ENCODE measurements at regions not wholly inside any gene's neighbourhood (a gene's known extent, or its start where the extent isn't known, plus 50 kb on each side); places are given as distances from the start of the nearest gene placed in this dataset.

GRCh38 chr12:19951664-19952063 lies 416.7 kb upstream of the PDE3A start:
- DNase-seq (ENCODE audit: low spot score): no peak

- DNase-seq (ENCODE audit: low spot score): no peak
Measured at GRCh38 chr12:19953734-19954133, 414.6 kb upstream of the PDE3A start.

- no peak for DNase-seq (ENCODE audit: low spot score)
Measured at GRCh38 chr12:19954163-19954562, 414.2 kb upstream of the PDE3A start.

- DNase-seq (ENCODE audit: low spot score): no peak
Measured at GRCh38 chr12:19957308-19958125, 410.8 kb upstream of the PDE3A start.

- no peak for DNase-seq (ENCODE audit: low spot score)
Measured at GRCh38 chr12:19958389-19958788, 409.9 kb upstream of the PDE3A start.

GRCh38 chr12:19959353-19959752 lies 409.0 kb upstream of the PDE3A start:
- DNase-seq (ENCODE audit: low spot score): no peak

- no peak for DNase-seq (ENCODE audit: low spot score)
Measured at GRCh38 chr12:19960527-19960926, 407.8 kb upstream of the PDE3A start.

- no peak for DNase-seq (ENCODE audit: low spot score)
Measured at GRCh38 chr12:19962192-19962591, 406.1 kb upstream of the PDE3A start.

- DNase-seq (ENCODE audit: low spot score): no peak
Measured at GRCh38 chr12:19963972-19964371, 404.4 kb upstream of the PDE3A start.

- no peak for DNase-seq (ENCODE audit: low spot score)
Measured at GRCh38 chr12:19964549-19964948, 403.8 kb upstream of the PDE3A start.

GRCh38 chr12:19965196-19966038 lies 402.9 kb upstream of the PDE3A start:
- DNase-seq (ENCODE audit: low spot score): no peak

- no peak for DNase-seq (ENCODE audit: low spot score)
Measured at GRCh38 chr12:19967001-19967400, 401.3 kb upstream of the PDE3A start.

- DNase-seq (ENCODE audit: low spot score): no peak
Measured at GRCh38 chr12:19967431-19967830, 400.9 kb upstream of the PDE3A start.

- DNase-seq (ENCODE audit: low spot score): no peak
Measured at GRCh38 chr12:19970116-19970515, 398.2 kb upstream of the PDE3A start.

GRCh38 chr12:19970821-19971220 lies 397.5 kb upstream of the PDE3A start:
- DNase-seq (ENCODE audit: low spot score): no peak

GRCh38 chr12:19971361-19972280 lies 396.7 kb upstream of the PDE3A start:
- DNase-seq (ENCODE audit: low spot score): no peak

- DNase-seq (ENCODE audit: low spot score): no peak
Measured at GRCh38 chr12:19972325-19973288, 395.7 kb upstream of the PDE3A start.

GRCh38 chr12:19978193-19978592 lies 390.1 kb upstream of the PDE3A start:
- DNase-seq (ENCODE audit: low spot score): no peak

GRCh38 chr12:19979584-19979983 lies 388.8 kb upstream of the PDE3A start:
- DNase-seq (ENCODE audit: low spot score): no peak

GRCh38 chr12:19981944-19982343 lies 386.4 kb upstream of the PDE3A start:
- no peak for DNase-seq (ENCODE audit: low spot score)

- DNase-seq (ENCODE audit: low spot score): no peak
Measured at GRCh38 chr12:19988001-19988400, 380.3 kb upstream of the PDE3A start.
